Pancreas (tissue), 10 donors: ENCODE measurements at regions not wholly inside any gene's neighbourhood (a gene's known extent, or its start where the extent isn't known, plus 50 kb on each side); places are given as distances from the start of the nearest gene placed in this dataset.

ENCODE experiments used
- ATAC-seq, 4 donors: fragments of 200-7000 bp; cut with Tn5 transposase; one replicate each; pipeline versions ENCODE4 v1.8.0 to v1.9.1; 2020; ENCODE audit warnings: mild to moderate bottlenecking in 4 of 4, moderate library complexity in 4 of 4
- DNase-seq, 6 donors: peaks; one replicate each; pipeline ENCODE4 v3.0.0-alpha.2; 2020
- FAIRE-seq: peaks from 2 replicates; lab custom pipeline; 2012; peaks lifted over from hg19 to GRCh38; lab: Jason Lieb, UNC
- H3K27ac ChIP-seq, 4 donors: fragments of 200-600 bp; sonication (generic); 1 replicate in 3 of 4; 2 replicates in 1 of 4; pipeline versions ENCODE4 v1.5.0 to v1.8.0; 2020
- H3K27me3 ChIP-seq, 4 donors: fragments of 200-600 bp; one replicate each; pipeline ENCODE4 v1.8.0; 2021
- H3K36me3 ChIP-seq, 3 donors: fragments of 200-600 bp; sonication (generic) in 1 of 3; one replicate each; pipeline versions ENCODE4 v1.5.0 to v1.8.0; 2020 to 2021
- H3K4me1 ChIP-seq, 3 donors: fragments of 200-600 bp; one replicate each; pipeline ENCODE4 v1.8.0; 2021
- H3K4me3 ChIP-seq, 4 donors: fragments of 200-600 bp; sonication (generic) in 2 of 4; one replicate each; pipeline versions ENCODE4 v1.5.0 to v1.8.0; 2020 to 2021
- H3K9me3 ChIP-seq, 4 donors: fragments of 200-600 bp; one replicate each; pipeline ENCODE4 v1.8.0; 2021
- CTCF ChIP-seq, 4 donors: fragments of 200-600 bp; sonication (generic) in 3 of 4; IDR thresholded peaks; one replicate each; pipeline versions ENCODE4 v1.5.0 to v1.8.0; 2021; ENCODE audit warnings: antibody characterized with exemption in 4 of 4
- WGBS, 2 donors: extraction: QIAGEN DNeasy Blood & Tissue Kit; methylation state at CpG; one replicate each; pipeline ENCODE4 v1.1.7; 2013; 5-methylcytosine and 5-hydroxymethylcytosine counted together
- intact Hi-C, 3 donors: fragments of 100-400 bp; cut with DNase I; formaldehyde crosslinking; loops; one replicate each; pipeline versions ENCODE4 v1.11.1 to v1.14.2; 2022
- donor health status: healthy with polysubstance abuse.
- donor health status: DM: no; HTN: no; CAD: no; lungs with moderate emphysema.
- donor health status: DM: no; HTN: no; CAD: no.
- donor health status: control.
- donor health status: control.
- donor health status: Bipolar disorder and iron deficiency.
- donor health status: DM: yes; HTN: yes; CAD: no.
- donor health status: DM: no; HTN: no; CAD: no.
- donor health status: DM: no; HTN: no; CAD: no.
- donor health status: DM: yes; HTN: yes; CAD: no.

DNA sequence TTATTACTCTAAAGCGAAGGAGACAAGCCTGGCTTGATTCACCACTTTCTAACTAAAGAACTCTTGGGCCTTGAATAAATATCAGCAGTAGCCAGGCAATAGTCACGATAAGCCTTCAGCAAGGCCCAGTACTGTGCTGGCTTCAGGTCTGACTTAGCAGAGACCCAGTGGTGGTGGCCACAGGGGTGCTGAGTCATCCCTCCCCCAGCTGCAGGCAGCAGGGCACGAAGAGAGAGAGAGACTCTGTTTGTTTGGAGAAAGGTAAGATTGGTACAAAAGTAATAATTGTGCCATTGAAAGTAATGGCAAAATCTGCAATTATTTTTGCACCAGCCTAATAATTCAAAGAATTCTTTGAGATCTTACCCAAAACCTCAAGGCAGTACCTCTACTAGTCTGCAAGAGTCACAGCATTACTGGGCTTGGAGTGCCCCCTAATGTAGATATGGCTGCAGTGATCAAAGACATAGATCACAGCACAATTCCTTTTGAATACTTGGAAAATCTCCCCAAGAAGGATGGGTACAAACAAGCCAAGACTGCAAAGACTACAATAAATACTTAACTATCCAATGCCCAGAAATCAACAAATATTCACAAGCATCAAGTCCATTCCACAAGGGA lies 159.5 kb upstream of the USP38 start:
- WGBS, 2 donors, result 60 to 61% methylated on average over 3 of the region's 3 CpGs
- peak in 3 of 4 donors; percentile 43 to 75 (median 60) for ATAC-seq
- Histone ChIP-seq H3K9me3 (no peaks in the 10 kb centered on the region), H3K36me3 (no peaks in the 10 kb centered on the region), H3K4me1 (no peaks in the 10 kb centered on the region), H3K27me3 (no peaks in the 10 kb centered on the region), H3K4me3 (no peak overlapping the region), H3K27ac (no peak overlapping the region)
- intact Hi-C loops, result no loop called here
- DNase-seq, result no peak
- FAIRE-seq, result no peak
- TF ChIP-seq CTCF (IDR thresholded peaks at IDR 0.05), result peak in 1 of 4 donors; percentile 15

DNA sequence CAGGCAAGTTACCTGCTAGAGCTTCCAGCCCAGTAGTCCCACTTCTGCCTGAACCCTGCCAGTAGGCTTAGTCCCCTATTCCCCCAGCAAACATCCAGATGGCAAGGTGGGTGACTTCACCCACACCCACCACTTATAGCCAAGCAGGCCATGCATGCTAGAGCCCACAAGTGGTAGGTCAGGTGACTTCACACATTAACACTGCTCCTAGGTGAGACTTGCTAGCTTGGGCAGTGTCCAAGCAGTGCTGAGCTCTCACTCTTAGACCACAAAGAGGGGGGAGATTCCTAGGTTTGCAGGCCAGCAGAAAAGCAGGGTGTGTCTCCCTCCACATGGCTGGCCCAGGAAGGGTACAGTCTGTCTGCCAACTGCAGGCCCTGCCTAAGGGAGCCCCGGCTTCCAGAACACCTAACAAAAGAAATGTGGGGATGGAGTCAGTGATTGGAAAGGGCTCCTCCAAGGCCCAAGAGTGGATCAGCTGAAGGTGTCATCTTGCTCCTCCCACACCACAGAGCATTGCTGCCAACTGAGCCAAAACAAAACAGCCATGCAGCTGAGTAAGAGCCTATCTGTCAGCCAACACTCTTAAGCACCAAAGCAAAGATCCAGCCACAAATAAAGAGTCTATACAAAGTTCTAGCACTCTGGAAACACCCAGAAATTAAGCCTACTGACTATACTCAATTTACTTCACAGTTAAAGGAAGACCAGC lies 158.1 kb upstream of the USP38 start:
- Histone ChIP-seq H3K4me1 (no peaks in the 10 kb centered on the region), H3K4me3 (no peak overlapping the region), H3K36me3 (no peaks in the 10 kb centered on the region), H3K27ac (no peak overlapping the region), H3K9me3 (no peaks in the 10 kb centered on the region), H3K27me3 (no peaks in the 10 kb centered on the region)
- ATAC-seq, result no peak
- no peak for TF ChIP-seq CTCF (IDR thresholded peaks at IDR 0.05)
- 73 to 87% methylated on average over 1 of the region's 1 CpG for WGBS, 2 donors
- DNase-seq, result no peak
- no peak for FAIRE-seq
- intact Hi-C loops, result no loop called here

DNA sequence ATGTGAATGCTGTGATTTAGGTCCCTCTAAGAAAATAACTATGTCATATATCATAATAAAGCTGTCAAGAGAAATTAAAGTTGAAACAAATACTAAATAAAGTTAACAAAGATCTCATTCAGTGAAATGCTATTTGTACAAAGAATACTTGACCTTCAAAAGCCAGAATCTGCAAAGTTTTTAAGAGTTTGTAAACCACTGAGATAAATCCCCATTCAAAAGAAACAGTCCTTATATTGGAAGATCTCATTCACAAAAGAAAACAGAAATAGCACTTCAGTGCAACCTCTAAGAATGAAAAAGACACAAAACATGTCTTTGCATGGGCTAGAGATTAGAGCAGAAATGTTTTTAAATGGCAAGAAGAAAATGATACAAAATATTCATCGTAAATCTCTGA lies 149.1 kb upstream of the USP38 start:
- H3K27me3 ChIP-seq, result no peaks in the 10 kb centered on the region
- H3K36me3 ChIP-seq, result no peaks in the 10 kb centered on the region
- no peak overlapping the region for H3K27ac ChIP-seq
- no peak for TF ChIP-seq CTCF (IDR thresholded peaks at IDR 0.05)
- intact Hi-C loops, result no loop called here
- DNase-seq (no peak), ATAC-seq (no peak), FAIRE-seq (no peak)
- no peaks in the 10 kb centered on the region for H3K9me3 ChIP-seq
- no peak overlapping the region for H3K4me3 ChIP-seq
- H3K4me1 ChIP-seq, result no peaks in the 10 kb centered on the region
- WGBS, 2 donors, result 88 to 93% methylated on average over 1 of the region's 1 CpG

DNA sequence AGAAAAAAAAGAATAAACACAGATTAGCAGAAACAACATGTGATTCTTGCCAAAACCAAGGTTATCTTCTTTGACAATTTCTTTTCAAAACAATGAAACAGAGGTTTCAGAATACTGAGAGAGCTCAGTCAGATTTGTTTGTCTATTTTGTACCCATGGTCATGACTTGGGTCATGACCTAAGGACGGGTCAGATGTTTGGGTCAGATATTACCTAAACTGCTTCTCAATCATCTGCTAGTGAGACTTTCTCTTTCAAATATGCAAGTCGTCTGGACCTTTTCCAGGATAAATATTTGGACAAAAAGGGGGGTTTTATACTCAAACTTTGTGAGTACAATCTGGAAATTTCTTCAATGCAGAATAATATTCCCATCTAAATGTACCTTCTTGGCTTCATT lies 148.3 kb upstream of the USP38 start:
- intact Hi-C loops, result no loop called here
- ATAC-seq, result no peak
- Histone ChIP-seq H3K9me3 (no peaks in the 10 kb centered on the region), H3K4me1 (no peaks in the 10 kb centered on the region), H3K27ac (no peak overlapping the region), H3K4me3 (no peak overlapping the region), H3K36me3 (no peaks in the 10 kb centered on the region), H3K27me3 (no peaks in the 10 kb centered on the region)
- 21 to 31% methylated on average over 2 of the region's 2 CpGs for WGBS, 2 donors
- DNase-seq, result no peak
- TF ChIP-seq CTCF (IDR thresholded peaks at IDR 0.05), result no peak
- FAIRE-seq, result no peak

- FAIRE-seq (no peak), DNase-seq (no peak), ATAC-seq (peak in 1 of 4 donors; percentile 16)
- 71 to 73% methylated on average over 4 of the region's 4 CpGs for WGBS, 2 donors
- Histone ChIP-seq H3K9me3 (no peaks in the 10 kb centered on the region), H3K27me3 (no peaks in the 10 kb centered on the region), H3K27ac (no peak overlapping the region), H3K4me3 (no peak overlapping the region), H3K36me3 (no peaks in the 10 kb centered on the region), H3K4me1 (no peaks in the 10 kb centered on the region)
- no peak for TF ChIP-seq CTCF (IDR thresholded peaks at IDR 0.05)
- intact Hi-C loops, result no loop called here
Measured at GRCh38 chr4:143046454-143046853, 138.3 kb upstream of the USP38 start.
